ENCODE measurements at regions not wholly inside any gene's neighbourhood (a gene's known extent, or its start where the extent isn't known, plus 50 kb on each side); places are given as distances from the start of the nearest gene placed in this dataset.

DNA sequence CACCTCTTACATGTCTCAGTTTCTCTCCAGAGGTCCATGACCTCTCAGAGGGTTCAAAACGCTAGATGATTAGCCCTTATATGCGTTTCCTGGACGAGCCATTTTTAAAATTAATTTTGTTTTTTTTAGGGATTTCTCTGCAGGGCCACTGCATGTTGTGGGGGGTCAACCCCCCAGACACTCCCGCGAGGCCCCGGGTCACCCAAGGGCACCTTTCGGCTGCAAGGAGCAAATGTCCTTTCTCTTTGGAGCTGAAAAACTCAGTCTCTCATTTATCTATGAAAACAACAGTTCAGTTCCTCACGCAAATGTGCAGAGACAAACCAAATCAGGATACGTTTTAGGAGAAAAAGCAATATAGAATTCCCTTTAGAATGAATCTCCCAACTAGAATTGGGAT, 944.3 kb upstream of the SEMA6D start:
- no peak for DNase-seq (ENCODE audit: low read depth in 4 of 4, low spot score in 1 of 4)

DNA sequence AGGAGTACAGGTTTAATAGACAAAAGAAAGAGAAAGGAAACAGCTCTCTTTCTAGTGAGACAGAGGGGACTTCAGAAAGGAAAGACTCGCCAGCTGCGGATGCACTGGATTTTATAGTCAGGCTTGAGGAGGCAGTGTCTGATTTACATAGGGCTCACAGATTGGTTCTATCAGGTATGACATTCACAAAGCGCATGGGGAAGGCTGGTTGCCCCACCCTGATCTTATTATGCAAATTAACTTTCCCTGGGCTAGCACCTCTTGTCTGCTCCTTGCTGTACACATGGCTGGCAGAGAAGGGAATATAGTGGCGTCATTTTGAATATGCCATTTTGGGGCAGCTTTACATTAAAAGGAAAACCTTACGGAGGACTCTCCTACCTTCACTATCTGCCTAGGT, 938.4 kb upstream of the SEMA6D start:
- no peak for DNase-seq (ENCODE audit: low read depth in 4 of 4, low spot score in 1 of 4)

DNA sequence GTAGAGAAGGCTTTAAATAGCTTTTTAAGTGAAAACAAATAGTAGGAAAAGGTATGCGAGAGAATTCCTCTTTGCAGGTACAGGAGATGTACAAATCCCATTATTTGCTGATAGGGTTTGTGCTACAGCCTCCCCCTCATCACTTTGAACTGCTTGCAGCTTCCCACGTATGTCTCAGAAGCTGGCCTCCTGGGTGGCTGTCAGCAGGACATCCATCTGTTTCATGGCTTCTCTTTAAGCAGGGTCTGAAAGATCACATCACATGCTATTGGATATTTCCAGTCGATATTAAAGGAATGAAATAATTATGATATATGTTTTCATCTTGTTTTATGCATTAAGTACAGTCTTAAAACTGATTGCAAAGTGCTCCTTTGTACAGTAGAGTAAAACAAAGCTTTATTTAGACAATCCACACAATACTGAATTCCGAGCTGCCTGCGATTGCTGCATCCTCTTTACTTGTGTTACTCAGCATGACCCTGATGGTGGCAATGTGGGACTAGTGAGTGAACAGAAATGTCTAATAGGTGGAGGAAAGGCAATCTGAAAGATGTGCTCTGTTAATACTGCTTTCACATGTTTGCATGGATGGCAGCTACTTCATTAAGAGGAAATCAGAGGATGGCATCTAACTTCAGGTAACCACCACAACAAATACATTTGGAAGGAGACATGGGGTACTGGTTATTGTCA, 930.6 kb upstream of the SEMA6D start:
- no peak for DNase-seq (ENCODE audit: low read depth in 4 of 4, low spot score in 1 of 4)

DNA sequence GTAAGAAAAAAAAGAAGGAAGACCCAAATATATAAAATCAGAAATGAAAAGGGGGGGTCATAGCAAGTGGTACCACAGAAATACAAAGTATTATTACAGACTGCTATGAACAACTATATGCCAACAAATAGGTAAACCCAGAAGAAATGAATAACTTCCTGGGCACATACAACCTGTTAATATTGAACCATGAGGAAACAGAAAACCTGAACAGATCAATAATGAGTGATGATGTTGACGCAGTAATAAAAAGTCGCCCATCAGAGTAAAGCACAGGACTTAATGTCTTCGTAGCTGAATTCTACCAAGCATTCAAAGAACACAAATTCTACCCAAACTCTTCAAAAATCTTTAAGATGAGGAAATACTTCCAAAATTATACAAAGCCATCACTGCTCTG, 921.6 kb upstream of the SEMA6D start:
- DNase-seq (ENCODE audit: low read depth in 4 of 4, low spot score in 1 of 4) = no peak

DNA sequence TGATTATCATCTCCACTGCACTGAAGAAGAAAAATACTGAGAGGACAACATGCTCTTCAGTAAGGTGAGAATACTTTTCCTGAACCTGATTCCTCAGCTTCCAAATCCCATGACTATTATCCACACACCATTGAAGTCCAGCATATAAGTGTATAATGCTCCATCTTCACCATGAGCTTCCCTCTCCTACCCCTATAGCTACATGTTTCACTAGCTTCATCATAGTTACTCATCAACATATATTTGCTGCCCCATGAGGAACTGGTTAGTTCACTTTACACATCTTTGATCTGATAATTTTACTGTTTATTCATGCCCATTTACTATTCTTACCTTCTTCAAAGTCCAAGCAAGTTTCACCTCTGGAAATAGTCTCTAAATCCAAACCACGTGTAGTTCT, 908.5 kb upstream of the SEMA6D start:
- no peak for DNase-seq (ENCODE audit: low read depth in 4 of 4, low spot score in 1 of 4)

DNA sequence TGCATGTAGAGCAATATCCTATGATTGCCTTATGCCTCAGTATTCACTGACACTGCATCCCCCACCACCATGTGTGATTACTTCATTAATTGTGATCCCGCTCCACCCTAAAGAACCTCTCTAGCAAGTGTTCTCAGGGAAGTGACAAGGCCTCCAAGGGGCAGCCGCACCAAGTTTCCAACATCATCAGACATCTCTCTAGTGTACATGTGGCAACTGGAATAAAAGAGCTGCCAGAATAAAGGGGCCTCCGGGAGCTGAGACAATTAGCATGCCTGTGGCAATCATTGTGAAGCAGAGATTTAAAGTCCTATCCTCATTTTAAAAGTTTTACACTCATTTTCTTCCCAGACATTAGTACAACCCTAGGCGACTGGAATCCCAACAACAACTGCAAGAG, 902.1 kb upstream of the SEMA6D start:
- no peak for DNase-seq (ENCODE audit: low read depth in 4 of 4, low spot score in 1 of 4)

DNA sequence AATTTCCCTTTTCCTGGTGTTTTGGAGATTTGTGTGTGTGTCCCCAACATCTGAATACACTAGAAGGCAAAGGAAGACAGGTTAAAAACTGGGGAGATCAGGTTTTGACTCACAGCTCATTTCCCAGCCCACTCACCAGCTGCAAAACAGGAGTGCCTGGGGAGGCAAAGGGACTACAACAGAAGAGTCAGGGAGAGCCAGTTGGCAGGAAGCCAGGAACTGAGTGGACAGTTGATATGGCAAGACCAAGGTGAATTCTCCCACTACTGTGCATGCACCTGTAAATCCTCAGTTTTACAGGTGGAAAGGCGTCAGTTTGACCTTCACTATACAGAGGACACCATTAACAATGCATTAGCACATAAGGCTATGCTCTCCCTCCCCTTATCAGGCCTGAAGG, 901.5 kb upstream of the SEMA6D start:
- no peak for DNase-seq (ENCODE audit: low read depth in 4 of 4, low spot score in 1 of 4)

DNA sequence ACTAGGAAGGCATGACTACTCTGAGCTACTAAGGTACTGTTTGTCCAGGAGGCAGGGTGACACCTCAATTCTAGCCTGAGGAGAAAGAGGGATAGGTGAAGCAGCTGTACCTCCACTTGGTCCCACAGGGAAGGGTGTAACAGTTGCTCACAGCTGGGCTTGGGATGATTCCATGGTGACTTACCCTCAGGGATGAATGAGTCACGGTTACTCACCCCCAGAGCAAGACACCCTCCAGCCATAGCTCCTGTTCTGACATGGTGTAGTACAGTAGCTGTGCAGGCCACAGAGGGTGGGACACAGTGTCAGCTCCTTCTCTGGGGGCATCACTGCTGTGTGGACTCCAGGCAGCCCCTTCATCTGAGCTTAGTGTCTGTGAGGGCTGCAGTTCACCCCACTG, 868.6 kb upstream of the SEMA6D start:
- DNase-seq (ENCODE audit: low read depth in 4 of 4, low spot score in 1 of 4) = no peak

DNA sequence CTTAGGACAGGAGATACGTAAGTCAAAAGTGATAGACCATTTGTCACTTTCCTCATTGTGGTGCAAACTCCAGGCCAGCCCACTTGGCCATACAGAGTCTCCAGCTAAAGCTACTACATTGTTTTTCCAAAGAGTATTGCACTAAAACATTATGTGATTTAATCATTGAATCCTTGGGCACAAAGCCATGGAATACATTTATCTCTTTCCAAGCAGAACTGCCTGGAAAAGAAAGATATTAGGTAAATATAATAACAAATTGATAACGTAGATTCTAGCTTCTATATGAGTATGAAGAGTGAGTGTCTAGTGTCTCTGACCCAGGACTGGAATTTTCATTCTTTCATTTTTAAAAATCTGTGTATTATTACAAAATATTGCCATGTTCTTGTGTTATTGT, 863.7 kb upstream of the SEMA6D start:
- DNase-seq (ENCODE audit: low read depth in 4 of 4, low spot score in 1 of 4) = no peak

DNA sequence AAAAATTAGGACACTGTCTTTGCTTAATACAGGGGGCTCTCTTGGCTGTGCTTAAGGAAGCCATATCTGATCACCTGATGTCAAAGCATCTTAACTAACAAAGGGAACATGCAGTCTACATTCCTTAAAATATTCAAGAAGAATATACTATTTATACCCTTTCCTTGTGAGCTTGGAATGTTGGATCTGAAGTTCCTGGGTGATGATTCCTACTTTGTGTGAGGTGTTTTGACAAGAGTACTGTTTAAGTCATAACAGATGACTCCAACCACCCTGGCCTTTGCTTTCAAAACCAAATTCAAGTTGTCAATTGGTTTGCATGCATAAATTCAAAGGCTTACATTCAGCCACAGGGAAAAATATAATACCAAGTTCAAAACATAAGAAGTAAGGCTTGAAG, 862.7 kb upstream of the SEMA6D start:
- DNase-seq (ENCODE audit: low read depth in 4 of 4, low spot score in 1 of 4) = no peak

DNA sequence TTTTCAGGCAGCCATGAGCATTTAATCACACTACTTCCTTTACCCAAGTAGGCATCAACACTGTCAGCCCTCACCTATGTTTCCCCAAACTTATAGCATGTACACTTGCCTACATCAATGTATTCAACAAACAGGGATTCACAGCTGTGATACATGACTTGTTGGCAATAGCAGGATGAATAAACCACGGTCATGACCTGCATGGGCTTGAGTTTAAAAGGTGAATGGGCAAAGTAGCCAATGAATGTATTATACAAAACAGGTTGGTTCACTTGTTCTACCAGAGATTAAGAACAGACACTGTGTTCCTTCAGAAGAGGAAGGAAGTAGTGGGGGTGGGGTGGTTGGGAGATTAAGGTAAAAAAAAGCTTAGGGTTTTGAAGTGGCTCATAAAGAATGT, 861.9 kb upstream of the SEMA6D start:
- DNase-seq (ENCODE audit: low read depth in 4 of 4, low spot score in 1 of 4) = no peak

DNA sequence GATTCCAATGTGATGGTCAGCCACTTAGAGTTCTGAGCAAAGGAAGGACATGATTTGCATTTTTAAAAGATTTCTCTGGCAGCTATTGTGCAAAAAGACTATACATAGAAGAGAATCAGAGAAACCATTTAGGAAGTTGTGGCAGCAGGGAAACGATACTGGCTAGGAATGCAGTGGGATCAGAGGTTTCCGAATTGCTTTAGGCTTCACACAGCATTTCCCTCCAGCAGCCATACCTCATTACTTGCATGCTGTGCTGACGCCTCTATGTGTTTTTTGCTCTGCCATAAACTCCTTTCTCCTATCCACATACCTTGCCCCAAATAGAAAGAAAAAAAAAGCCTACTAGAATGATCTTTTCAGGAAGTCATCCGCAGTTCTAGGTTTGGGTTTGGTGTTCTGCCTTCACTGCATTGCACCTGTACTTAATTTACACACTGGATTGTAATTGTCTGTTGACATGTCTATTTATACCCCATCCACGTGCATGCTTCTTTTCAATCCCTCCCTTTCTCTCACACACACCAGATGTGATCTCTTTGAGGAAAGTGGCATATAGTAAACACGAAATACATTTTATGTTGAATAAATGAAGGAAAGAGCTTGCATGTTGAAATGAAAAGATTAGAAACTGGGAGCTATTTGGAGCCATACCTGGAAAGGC, 860.3 kb upstream of the SEMA6D start:
- DNase-seq (ENCODE audit: low read depth in 4 of 4, low spot score in 1 of 4) = no peak

DNA sequence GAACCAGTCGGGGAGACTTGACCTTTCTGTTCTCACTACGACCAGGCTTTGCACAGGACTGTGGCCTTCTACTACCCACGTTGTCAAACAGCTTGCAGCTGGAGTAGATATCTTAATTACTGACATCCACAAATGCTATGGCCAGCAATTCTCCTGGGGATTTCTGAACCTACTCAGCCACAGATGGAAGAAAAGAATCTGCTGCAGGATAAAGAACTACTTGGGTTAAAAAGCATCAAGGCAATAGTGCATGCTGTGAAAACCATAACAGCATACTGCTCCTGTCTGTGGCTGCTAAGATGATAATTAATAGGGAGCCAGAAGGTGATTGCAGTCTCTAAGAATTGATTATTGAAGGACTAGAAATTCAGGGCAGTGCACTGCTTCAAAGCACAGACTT, 859.2 kb upstream of the SEMA6D start:
- DNase-seq (ENCODE audit: low read depth in 4 of 4, low spot score in 1 of 4) = no peak

DNA sequence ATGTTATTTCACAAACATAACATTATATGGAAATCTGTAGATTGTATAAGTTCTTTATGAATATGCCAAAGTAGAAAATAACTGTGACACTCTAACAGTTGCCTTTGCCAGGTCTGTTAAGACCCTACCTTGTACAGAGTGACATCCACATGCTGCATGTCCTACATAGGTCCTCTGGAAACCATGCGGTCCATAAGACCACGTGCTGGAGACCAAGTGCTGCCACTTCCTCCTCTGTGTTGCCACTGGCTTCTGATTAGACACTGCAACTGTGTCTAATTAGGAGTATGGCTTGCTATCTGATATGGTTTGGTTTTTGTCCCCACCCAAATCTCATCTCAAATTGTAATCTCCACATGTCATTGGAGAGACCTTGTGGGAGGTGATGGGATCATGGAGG, 855.5 kb upstream of the SEMA6D start:
- DNase-seq (ENCODE audit: low read depth in 4 of 4, low spot score in 1 of 4) = no peak

DNA sequence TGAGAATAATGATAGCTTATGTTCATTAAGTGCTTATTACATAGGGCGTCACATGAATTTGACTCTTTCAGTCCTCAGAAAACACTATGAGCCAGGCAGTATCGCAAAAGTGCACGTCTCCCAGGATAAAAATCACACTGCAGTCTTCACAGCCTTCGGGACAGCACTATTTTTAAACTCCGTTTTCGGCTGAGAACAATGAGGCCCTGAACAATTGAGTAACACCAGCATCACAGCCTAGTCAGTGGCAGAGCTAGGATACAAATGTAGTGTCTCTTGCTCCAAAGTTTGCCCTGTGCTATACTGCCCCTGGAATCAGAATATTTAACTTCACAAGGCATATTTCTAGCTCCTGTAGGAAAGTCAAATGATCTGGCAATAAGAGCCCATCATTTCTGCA, 852.1 kb upstream of the SEMA6D start:
- no peak for DNase-seq (ENCODE audit: low read depth in 4 of 4, low spot score in 1 of 4)

DNA sequence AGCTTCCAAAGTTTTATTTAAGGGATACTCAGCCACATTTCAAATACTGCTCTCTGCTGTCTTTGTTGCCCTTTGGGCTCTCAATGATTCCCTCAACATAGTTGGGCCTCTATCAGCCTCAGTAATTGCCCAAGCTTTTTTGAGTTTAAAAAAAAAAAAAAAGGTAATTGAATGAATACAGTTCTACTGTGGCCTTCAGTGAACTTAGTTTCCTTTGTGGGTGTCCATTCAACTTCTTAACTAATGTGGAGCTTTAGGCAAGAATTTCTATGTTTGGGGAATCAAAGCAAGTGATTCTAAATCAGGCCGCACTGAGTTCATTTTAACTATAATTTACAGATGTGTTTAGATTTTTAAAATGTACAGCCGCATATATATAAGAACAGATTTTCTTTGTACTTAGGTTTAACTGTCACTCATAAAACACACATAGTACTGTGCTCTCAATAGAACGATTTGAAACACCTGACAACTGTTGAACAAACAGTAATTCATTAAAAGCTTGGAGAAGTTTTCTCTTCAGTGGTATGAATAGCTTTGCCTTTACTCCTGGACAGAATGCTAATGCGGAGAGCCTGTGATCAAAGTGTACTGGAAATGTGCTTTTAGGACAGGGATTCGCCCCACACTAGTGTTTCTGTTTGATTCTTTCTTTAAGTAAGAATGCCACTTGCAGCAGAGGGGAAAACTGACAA, 844.9 kb upstream of the SEMA6D start:
- DNase-seq (ENCODE audit: low read depth in 4 of 4, low spot score in 1 of 4) = no peak

DNA sequence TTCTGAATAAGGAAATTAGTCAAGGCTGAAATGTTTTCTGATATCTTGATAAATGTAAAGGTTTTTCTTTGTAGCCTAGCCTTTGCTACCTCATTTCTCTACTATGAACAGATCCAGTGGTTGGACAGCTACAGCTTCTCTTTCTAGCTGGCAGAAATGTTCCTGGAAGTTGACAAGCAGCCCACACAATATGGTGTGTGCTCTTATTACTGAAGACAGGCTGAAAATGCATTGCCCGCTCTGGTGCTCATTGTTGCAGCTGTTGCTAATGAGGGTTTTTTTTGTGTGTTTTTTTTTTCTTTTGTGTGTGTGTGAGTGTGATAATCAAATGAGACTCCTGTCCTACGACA, 844.3 kb upstream of the SEMA6D start:
- no peak for DNase-seq (ENCODE audit: low read depth in 4 of 4, low spot score in 1 of 4)

DNA sequence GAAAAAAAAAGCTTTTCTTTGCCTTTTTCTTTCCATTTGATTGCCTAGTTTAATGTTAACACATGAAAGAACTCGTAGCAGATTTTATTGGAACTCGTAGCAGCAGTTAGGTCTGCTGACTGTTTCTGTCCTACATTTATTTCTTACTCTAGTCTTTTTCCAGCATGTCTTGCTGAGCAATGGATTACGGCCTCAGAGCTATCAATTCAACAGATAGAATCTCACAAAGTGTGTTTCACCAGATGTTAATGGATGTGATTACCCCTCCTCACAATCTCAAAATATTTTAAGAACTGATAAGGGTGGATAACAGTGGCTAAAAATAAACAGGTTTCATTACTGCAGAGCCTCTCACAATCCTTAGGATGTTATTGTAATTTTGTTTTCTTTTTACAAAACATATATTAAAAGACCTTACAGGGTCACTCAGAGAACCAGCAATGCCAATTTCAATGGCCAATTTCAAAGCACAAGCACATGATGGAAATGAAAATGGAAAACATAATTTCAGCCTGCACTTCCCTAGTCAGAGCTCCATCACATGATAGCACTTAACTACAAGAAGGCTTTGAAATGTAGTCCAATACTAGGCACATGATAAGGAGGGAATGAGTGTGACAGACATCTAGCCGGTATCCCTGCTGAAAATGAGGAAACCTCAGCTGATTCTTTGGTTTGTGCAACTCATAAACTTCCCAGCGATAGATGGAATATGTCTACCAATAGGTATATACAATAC, 838.1 kb upstream of the SEMA6D start:
- DNase-seq (ENCODE audit: low read depth in 4 of 4, low spot score in 1 of 4) = no peak

DNA sequence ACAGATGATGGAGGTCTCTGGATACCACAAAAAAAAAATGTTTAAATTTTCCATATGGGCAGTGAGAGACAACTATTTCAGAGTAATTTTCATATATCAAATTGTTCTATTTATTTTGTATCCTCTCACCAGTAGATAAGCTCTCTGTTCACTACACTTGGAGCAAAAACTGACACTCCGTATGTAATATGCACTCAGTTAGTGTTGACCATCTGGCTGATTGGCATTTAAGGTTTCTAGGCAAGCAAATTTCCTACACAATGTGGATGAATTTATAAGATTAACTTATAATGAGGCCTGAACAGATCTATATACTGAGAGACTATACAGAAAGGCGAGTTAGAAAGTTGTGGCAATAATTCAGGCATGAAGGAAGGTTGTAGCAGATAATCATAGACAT, 836.5 kb upstream of the SEMA6D start:
- no peak for DNase-seq (ENCODE audit: low read depth in 4 of 4, low spot score in 1 of 4)

DNA sequence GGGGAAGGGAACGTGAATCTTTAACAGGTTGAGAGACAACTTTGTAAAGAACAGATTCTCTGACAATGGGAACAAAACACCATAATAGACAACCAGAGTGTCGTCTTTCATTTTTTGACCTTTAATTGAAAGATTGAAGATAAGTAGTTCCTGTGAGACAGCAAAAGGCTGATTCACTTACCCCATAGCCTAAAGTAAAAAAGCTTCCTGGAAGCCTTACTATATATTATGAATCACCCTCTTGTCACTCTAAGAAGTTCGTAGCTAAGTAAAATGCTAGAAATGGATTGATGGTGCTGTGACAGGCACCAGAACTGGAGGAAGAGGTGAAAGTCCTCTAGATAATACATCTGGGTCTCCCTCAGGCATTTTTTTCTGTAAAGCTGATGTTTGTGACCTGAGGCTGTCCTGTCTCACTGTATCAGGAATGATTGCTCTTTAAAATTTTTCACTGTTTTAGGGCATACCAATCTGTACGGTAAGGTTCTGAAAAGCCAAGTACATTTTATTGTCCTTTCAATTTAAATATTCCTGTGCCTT, 824.6 kb upstream of the SEMA6D start:
- DNase-seq (ENCODE audit: low read depth in 4 of 4, low spot score in 1 of 4) = no peak

DNA sequence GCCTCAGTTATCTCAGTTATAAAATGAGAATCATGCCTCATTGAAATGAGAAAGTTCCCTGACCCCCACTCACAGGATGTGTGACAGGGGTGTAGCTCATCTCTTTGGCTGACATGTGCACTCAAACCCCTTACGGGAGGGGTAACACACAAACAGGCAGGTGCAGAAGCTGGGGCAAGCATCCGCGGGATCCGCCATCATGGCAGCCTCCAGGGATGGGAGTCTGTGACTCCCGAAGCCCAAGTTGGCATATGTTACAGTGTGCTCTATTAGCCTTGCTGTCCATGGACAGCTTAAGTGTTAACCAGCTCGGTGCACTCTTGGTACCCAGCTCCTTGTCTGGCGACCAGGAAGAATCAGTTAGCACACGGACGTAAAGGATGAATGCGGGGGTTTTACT, 822.7 kb upstream of the SEMA6D start:
- DNase-seq (ENCODE audit: low read depth in 4 of 4, low spot score in 1 of 4) = no peak

DNA sequence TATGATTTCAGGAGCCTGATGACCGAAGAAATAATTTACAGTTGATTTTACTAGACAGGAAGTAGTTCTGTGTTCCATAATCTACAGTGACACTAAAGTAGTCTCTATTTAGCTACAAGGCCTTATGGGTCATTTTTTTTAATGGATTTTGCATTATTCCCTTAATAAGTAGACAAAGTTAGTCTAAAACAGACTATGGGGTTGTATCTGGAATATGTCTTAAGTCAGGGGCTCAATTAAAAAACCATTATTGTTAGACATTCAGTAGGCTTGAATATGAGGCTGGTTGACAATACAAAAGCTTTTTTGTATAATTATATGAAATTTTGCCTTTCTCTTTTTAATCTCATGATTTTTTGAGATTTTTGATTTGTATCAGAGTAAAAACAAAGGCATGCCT, 820.0 kb upstream of the SEMA6D start:
- DNase-seq (ENCODE audit: low read depth in 4 of 4, low spot score in 1 of 4) = no peak
